ENCODE measurements at regions not wholly inside any gene's neighbourhood (a gene's known extent, or its start where the extent isn't known, plus 50 kb on each side); places are given as distances from the start of the nearest gene placed in this dataset.

DNA sequence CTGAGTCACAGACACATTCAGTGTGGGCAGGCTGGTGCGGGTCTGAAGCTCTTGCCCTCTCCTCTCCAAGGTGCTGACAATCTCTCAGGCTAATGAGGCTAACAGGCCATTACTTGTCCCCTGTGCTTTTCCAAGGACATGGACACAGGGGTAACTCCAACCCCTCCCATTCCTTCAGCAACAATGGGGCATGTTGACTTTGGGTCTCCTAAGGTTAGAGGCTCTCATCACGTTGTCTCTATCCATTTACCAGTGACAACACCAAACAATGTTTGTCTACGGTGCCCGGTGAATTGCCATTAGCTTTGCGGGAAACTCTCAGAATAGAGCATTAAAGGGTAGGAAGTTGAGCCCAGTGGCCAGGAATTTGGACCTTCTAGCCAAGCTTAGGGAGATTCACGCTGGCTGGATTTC, 101.6 kb upstream of the TNS3 start (continued):
- TF ChIP-seq ZNF589 (CRISPR knock-in tag; conservative IDR thresholded peaks at IDR 0.05) (no peak), ZC3H4 (CRISPR knock-in tag; IDR thresholded peaks at IDR 0.05; ENCODE audit: borderline replicate concordance) (no peak), ZMYM4 (CRISPR knock-in tag; IDR thresholded peaks at IDR 0.05) (peak; percentile 57), ZNF879 (CRISPR knock-in tag; IDR thresholded peaks at IDR 0.05) (no peak), ZNF350 (CRISPR knock-in tag; IDR thresholded peaks at IDR 0.05; ENCODE audit: borderline replicate concordance, low read depth) (no peak), ZNF781 (CRISPR knock-in tag; IDR thresholded peaks at IDR 0.05; ENCODE audit: borderline replicate concordance, not compliant biosample characterization) (no peak), DRAP1 (CRISPR knock-in tag; IDR thresholded peaks at IDR 0.05) (no peak), ZSCAN31 (CRISPR knock-in tag; IDR thresholded peaks at IDR 0.05; ENCODE audit: low read depth) (no peak), ZMYM3 (CRISPR knock-in tag; IDR thresholded peaks at IDR 0.05) (peak; percentile 32), TEAD3 (CRISPR knock-in tag; optimal IDR thresholded peaks at IDR 0.05; ENCODE audit: borderline replicate concordance) (peak; percentile 45), MED1 (CRISPR knock-in tag; IDR thresholded peaks at IDR 0.05) (peak; percentile 75), PAXIP1 (CRISPR knock-in tag; conservative IDR thresholded peaks at IDR 0.05) (peak; percentile 55), RARA (CRISPR knock-in tag; IDR thresholded peaks at IDR 0.05) (peak; percentile 67), EP300 (IDR thresholded peaks at IDR 0.05; ENCODE audit: low read depth in 2 of 2, low read length in 2 of 2) (peak in 1 of 2 experiments; percentile 50; a peak in 1 of 4 replicates), EP300 (CRISPR knock-in tag; IDR thresholded peaks at IDR 0.05; ENCODE audit: borderline replicate concordance) (peak; percentile 47; the same call in 1 of the 2 replicates), E2F5 (CRISPR knock-in tag; conservative IDR thresholded peaks at IDR 0.05) (no peak), SNRNP70 (IDR thresholded peaks at IDR 0.05; ENCODE audit: low read depth, low read length) (no peak), MAFG (CRISPR knock-in tag; IDR thresholded peaks at IDR 0.05) (no peak), MEF2D (CRISPR knock-in tag; IDR thresholded peaks at IDR 0.05) (peak; percentile 65; the same call in 1 of the 2 replicates), PITX1 (CRISPR knock-in tag; IDR thresholded peaks at IDR 0.05) (0 out of 2 replicates have a peak, but pooled peaks have one; percentile 33), SP5 (CRISPR knock-in tag; IDR thresholded peaks at IDR 0.05; ENCODE audit: borderline replicate concordance, low read depth) (peak; percentile 65; the same call in 1 of the 2 replicates), TCF7 (IDR thresholded peaks at IDR 0.05; ENCODE audit: low read depth) (0 out of 2 replicates have a peak, but pooled peaks have one; percentile 8), ZBTB10 (CRISPR knock-in tag; IDR thresholded peaks at IDR 0.05; ENCODE audit: borderline replicate concordance) (no peak)

Measured in HepG2 (cell line).